GM21723 (cell line): ENCODE measurements at regions not wholly inside any gene's neighbourhood (a gene's known extent, or its start where the extent isn't known, plus 50 kb on each side); places are given as distances from the start of the nearest gene placed in this dataset.
"Not testable (repeated sequence)": the region's sequence is repeated elsewhere in the genome, so short reads cannot be mapped to it uniquely, and the experiment has no call there.

Experiments used
- ATAC-seq: cut with Tn5 transposase; IDR thresholded peaks from one replicate; pipeline ENCODE4 v1.9.1; 2021; ENCODE audit warnings: mild to moderate bottlenecking, moderate library complexity; ENCODE audit not compliant: unreplicated experiment

- no peak for ATAC-seq
Observed at GRCh38 chr9:102740578-102740977, 254.6 kb upstream of the CYLC2 start.

GRCh38 chr9:102728946-102729345 lies 266.2 kb upstream of the CYLC2 start:
- ATAC-seq = no peak

GRCh38 chr9:102714184-102714583 lies 280.9 kb upstream of the CYLC2 start:
- ATAC-seq = no peak

GRCh38 chr9:102712910-102713309 lies 282.2 kb upstream of the CYLC2 start:
- not testable (repeated sequence) for ATAC-seq

GRCh38 chr9:102700936-102701335 lies 294.2 kb upstream of the CYLC2 start:
- no peak for ATAC-seq

- no peak for ATAC-seq
Observed at GRCh38 chr9:102669220-102669619, 325.9 kb upstream of the CYLC2 start.

- no peak for ATAC-seq
Observed at GRCh38 chr9:102652471-102652870, 342.7 kb upstream of the CYLC2 start.

GRCh38 chr9:102650896-102651295 lies 344.2 kb upstream of the CYLC2 start:
- ATAC-seq = no peak

GRCh38 chr9:102642651-102643050 lies 352.5 kb upstream of the CYLC2 start:
- no peak for ATAC-seq

- ATAC-seq = no peak
Observed at GRCh38 chr9:102631559-102631958, 363.6 kb upstream of the CYLC2 start.

- ATAC-seq = no peak
Observed at GRCh38 chr9:102609461-102609860, 385.7 kb upstream of the CYLC2 start.

GRCh38 chr9:102603198-102604195 lies 391.6 kb upstream of the CYLC2 start:
- ATAC-seq = not testable (repeated sequence)

- no peak for ATAC-seq
Observed at GRCh38 chr9:102594241-102594640, 400.9 kb upstream of the CYLC2 start.

- no peak for ATAC-seq
Observed at GRCh38 chr9:102587281-102587680, 407.9 kb upstream of the CYLC2 start.

GRCh38 chr9:102569436-102569835 lies 425.7 kb upstream of the CYLC2 start:
- no peak for ATAC-seq

GRCh38 chr9:102551346-102551745 lies 443.8 kb upstream of the CYLC2 start:
- no peak for ATAC-seq

GRCh38 chr9:102550886-102551285 lies 444.2 kb upstream of the CYLC2 start:
- ATAC-seq = no peak

- ATAC-seq = no peak
Observed at GRCh38 chr9:102550266-102550665, 444.9 kb upstream of the CYLC2 start.

- no peak for ATAC-seq
Observed at GRCh38 chr9:102534031-102534430, 461.1 kb upstream of the CYLC2 start.

- no peak for ATAC-seq
Observed at GRCh38 chr9:102521097-102521755, 473.9 kb upstream of the CYLC2 start.

- no peak for ATAC-seq
Observed at GRCh38 chr9:102519423-102519822, 475.7 kb upstream of the CYLC2 start.

- ATAC-seq = no peak
Observed at GRCh38 chr9:102518324-102518723, 476.8 kb upstream of the CYLC2 start.
